ENCODE measurements at regions not wholly inside any gene's neighbourhood (a gene's known extent, or its start where the extent isn't known, plus 50 kb on each side); places are given as distances from the start of the nearest gene placed in this dataset.

- no peak for TF ChIP-seq TAF1 (IDR thresholded peaks at IDR 0.05; ENCODE audit: borderline replicate concordance, low read depth, low read length)
- no peak for TF ChIP-seq POLR2A (IDR thresholded peaks at IDR 0.05; ENCODE audit: low read depth, low read length)
- TF ChIP-seq POLR2AphosphoS5 (IDR thresholded peaks at IDR 0.05; ENCODE audit: low read depth, low read length): no peak
Observed at GRCh38 chr6:3900744-3901336, 51.7 kb downstream of the FAM50B start.

All from GM12892 (cell line).